Karpas-422 (cell line): ENCODE measurements at regions not wholly inside any gene's neighbourhood (a gene's known extent, or its start where the extent isn't known, plus 50 kb on each side); places are given as distances from the start of the nearest gene placed in this dataset.
"Not testable (repeated sequence)": the region's sequence is repeated elsewhere in the genome, so short reads cannot be mapped to it uniquely, and the experiment has no call there.

Source experiments
- DNase-seq: peaks from one replicate; pipeline ENCODE4 v3.0.0-alpha.2; 2015
- H2AFZ ChIP-seq: fragments of 200-600 bp; sonication (generic); 2 replicates; pipeline ENCODE4 v1.6.1; 2014; ENCODE audit warnings: antibody characterized with exemption, low read length, mixed read lengths
- H3K27ac ChIP-seq: fragments of 200-600 bp; sonication (generic); 2 replicates; pipeline ENCODE4 v1.5.1; 2014; ENCODE audit warnings: mild to moderate bottlenecking, low read length, moderate library complexity
- H3K27me3 ChIP-seq: fragments of 200-600 bp; sonication (generic); 2 replicates; pipeline ENCODE4 v1.6.1; 2014; ENCODE audit warnings: low read length, mixed read lengths
- H3K36me3 ChIP-seq: fragments of 200-600 bp; sonication (generic); 2 replicates; pipeline ENCODE4 v1.6.1; 2014; ENCODE audit warnings: low read length, mixed read lengths; ENCODE audit not compliant: insufficient read depth
- H3K4me1 ChIP-seq: fragments of 200-600 bp; sonication (generic); 2 replicates; pipeline ENCODE4 v1.6.1; 2014; ENCODE audit warnings: mild to moderate bottlenecking, low read length, mixed read lengths
- H3K4me2 ChIP-seq: fragments of 200-600 bp; sonication (generic); 2 replicates; pipeline ENCODE4 v1.6.1; 2014; ENCODE audit warnings: low read length, low read depth, mild to moderate bottlenecking; ENCODE audit not compliant: poor library complexity, severe bottlenecking
- H3K4me3 ChIP-seq: fragments of 200-600 bp; sonication (generic); 2 replicates; pipeline ENCODE4 v1.5.1; 2014; ENCODE audit warnings: mild to moderate bottlenecking, antibody characterized with exemption, low read length, mixed read lengths
- H3K79me2 ChIP-seq: fragments of 200-600 bp; sonication (generic); 2 replicates; pipeline ENCODE4 v1.6.1; 2014; ENCODE audit warnings: mild to moderate bottlenecking, low read length, mixed read lengths
- H3K9ac ChIP-seq: fragments of 200-600 bp; sonication (generic); 2 replicates; pipeline ENCODE4 v1.6.0; 2014; ENCODE audit warnings: low read length
- H3K9me2 ChIP-seq: fragments of 200-600 bp; sonication (generic), shearing (Covaris generic); replicated peaks from 2 replicates; pipeline ENCODE4 v1.6.0; 2014; ENCODE audit warnings: mild to moderate bottlenecking, low read length, moderate library complexity; ENCODE audit not compliant: insufficient read depth
- H3K9me3 ChIP-seq: fragments of 300-700, 200-600 bp; sonication (generic); 2 replicates; pipeline ENCODE4 v1.6.1; 2014; ENCODE audit warnings: low read length, mixed read lengths
- H4K20me1 ChIP-seq: fragments of 200-600 bp; sonication (generic); 2 replicates; pipeline ENCODE4 v1.6.1; 2014; ENCODE audit warnings: mild to moderate bottlenecking, antibody characterized with exemption, low read length, low read depth; ENCODE audit not compliant: insufficient read depth

DNA sequence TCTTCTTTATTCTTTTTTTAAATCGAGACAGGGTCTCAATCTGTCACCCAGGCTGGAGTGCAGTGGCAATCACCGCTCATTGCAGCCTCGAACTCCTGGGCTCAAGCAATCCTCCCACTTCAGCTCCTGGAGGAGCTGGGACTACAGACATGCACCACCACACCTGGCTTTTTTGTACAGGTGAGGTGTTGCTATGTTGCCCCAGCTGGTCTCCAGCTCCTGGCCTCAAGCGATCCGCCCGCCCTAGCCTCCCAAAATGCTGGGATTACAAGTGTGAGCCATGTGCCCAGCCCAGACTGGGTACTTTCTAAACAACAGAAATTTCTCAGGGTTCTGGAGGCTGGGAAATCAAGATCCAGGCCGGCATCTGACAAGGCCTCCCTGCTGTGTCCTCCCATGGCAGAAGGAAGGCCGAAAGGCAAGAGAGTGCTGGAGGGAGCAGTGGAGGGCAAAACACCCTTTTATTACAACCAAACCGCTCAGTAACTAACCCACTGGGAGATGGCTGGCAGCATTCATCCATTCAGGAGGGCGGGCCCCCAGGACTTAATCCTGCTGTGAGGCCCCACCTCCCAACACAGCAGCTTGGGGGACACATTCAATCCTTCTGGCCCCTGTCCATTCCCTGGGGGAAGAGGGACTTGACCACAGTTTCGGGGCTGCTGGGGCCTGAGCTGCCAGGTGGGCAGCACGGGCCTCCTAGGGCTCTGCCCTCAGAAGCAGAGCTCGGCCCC, 76.6 kb downstream of the KCNJ18 start:
- not testable (repeated sequence) for H3K9me2 ChIP-seq, H3K9me3 ChIP-seq, H4K20me1 ChIP-seq, H3K4me3 ChIP-seq, DNase-seq, H3K79me2 ChIP-seq, H3K27ac ChIP-seq, H3K4me2 ChIP-seq, H2AFZ ChIP-seq, H3K36me3 ChIP-seq, H3K9ac ChIP-seq, H3K27me3 ChIP-seq
- H3K4me1 ChIP-seq: peaks cover 26% of the 10 kb centered on the region

GRCh38 chr17:21769781-21770180, 77.5 kb downstream of the KCNJ18 start:
- not testable (repeated sequence) for H3K79me2 ChIP-seq, H3K9me3 ChIP-seq, H3K27me3 ChIP-seq, H3K27ac ChIP-seq, H2AFZ ChIP-seq, H3K4me3 ChIP-seq, DNase-seq, H3K9me2 ChIP-seq, H3K9ac ChIP-seq, H4K20me1 ChIP-seq, H3K36me3 ChIP-seq, H3K4me2 ChIP-seq
- H3K4me1 ChIP-seq: peaks cover 25% of the 10 kb centered on the region

DNA sequence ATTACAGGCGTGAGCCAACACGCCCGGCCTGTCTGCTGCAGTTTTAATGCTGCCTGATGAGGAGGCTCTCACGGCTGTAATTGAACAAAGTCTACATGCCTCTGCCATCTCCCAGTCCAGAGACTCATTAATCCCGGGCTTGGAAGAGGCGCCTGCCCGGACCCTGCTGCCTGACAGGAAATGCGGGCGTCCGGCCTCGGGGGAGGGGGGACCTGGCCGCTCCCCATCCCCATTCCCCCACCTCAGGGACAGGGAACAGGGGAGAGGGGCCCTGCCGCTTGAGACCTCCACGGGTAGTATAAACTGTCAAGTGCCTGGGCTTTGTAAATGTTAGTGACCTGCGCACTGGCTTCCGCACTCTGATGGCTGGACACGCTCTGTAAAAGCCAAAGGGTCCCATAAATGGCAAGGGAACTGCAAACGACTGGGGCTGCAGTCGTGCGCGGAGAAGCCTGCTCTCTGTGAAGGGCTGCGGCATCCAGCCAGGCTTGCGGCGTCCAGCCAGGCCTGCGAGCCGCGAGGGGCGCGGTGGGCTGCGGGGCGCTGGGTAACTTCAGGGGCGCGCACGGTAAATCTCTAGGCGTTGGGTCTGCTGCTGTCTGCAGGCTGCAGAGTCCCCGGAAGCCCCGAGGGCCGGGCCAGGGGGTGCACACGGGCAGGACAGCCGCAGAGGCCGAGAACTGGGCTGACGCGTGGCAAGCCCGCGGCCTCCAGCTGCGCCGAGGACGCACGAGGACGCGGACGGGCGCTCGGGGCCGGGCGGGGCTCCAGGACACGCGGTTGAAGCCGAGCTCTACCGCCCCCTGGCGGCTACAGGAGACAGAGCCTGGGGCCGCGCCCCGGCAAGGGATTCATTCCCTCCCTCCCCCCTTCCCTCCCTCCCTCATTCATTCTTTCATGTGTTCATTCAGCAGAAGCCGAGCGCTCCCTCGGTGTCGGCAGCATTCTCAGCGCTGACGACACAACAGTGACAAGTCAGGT, 78.4 kb downstream of the KCNJ18 start:
- not testable (repeated sequence) for H3K27me3 ChIP-seq, H3K27ac ChIP-seq, H3K4me2 ChIP-seq, H3K36me3 ChIP-seq, DNase-seq, H3K9me2 ChIP-seq, H3K9me3 ChIP-seq, H3K79me2 ChIP-seq, H3K4me3 ChIP-seq, H3K9ac ChIP-seq, H4K20me1 ChIP-seq, H2AFZ ChIP-seq
- peaks cover 25% of the 10 kb centered on the region for H3K4me1 ChIP-seq

- Histone ChIP-seq H2AFZ (no peak overlapping the region), H3K36me3 (no peaks in the 10 kb centered on the region), H3K27ac (no peak overlapping the region), H3K4me1 (peaks cover 20% of the 10 kb centered on the region), H3K9me3 (no peaks in the 10 kb centered on the region), H3K9me2 (no peaks in the 10 kb centered on the region), H3K4me3 (no peak overlapping the region), H3K9ac (no peak overlapping the region), H3K27me3 (no peaks in the 10 kb centered on the region), H4K20me1 (no peaks in the 10 kb centered on the region), H3K4me2 (no peak overlapping the region), H3K79me2 (no peaks in the 10 kb centered on the region)
- no peak for DNase-seq
These were observed 80.0 kb downstream of the KCNJ18 start for GRCh38 chr17:21772321-21772720.

GRCh38 chr17:21772991-21773713, 80.8 kb downstream of the KCNJ18 start:
- H3K79me2 ChIP-seq, H3K27ac ChIP-seq, H3K9me3 ChIP-seq, H3K4me3 ChIP-seq, H3K27me3 ChIP-seq, H2AFZ ChIP-seq, H4K20me1 ChIP-seq, H3K9me2 ChIP-seq, DNase-seq, H3K36me3 ChIP-seq, H3K4me2 ChIP-seq, H3K9ac ChIP-seq: not testable (repeated sequence)
- H3K4me1 ChIP-seq: peaks cover 12% of the 10 kb centered on the region

GRCh38 chr17:21774263-21774662, 81.9 kb downstream of the KCNJ18 start:
- no peak overlapping the region for H3K9ac ChIP-seq
- H3K27me3 ChIP-seq: no peaks in the 10 kb centered on the region
- H4K20me1 ChIP-seq: no peaks in the 10 kb centered on the region
- H3K4me3 ChIP-seq: no peak overlapping the region
- DNase-seq: no peak
- no peaks in the 10 kb centered on the region for H3K79me2 ChIP-seq
- H3K9me2 ChIP-seq: no peaks in the 10 kb centered on the region
- no peak overlapping the region for H2AFZ ChIP-seq
- no peak overlapping the region for H3K27ac ChIP-seq
- no peak overlapping the region for H3K4me2 ChIP-seq
- H3K36me3 ChIP-seq: no peaks in the 10 kb centered on the region
- H3K4me1 ChIP-seq: peaks cover 4% of the 10 kb centered on the region
- no peaks in the 10 kb centered on the region for H3K9me3 ChIP-seq

DNA sequence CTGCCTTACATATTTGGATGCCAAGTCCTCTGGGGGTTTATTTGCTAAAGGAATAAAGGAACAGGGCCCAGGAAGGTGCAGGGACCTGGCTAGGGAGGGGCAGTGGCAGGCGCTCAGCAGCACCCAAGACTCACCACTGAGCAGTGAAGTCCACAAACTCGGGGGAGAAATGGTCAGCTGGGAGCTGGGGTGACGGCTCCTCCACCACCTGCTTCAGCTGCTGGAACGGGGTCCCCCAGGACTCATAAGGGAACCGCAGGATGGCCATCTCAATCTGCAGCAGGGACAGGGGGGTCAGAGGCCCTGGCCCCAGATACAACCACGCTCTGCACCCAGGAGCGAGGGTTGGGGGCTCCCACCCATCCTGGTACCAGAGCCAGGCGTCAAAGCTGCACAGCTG, 83.2 kb downstream of the KCNJ18 start:
- not testable (repeated sequence) for H3K36me3 ChIP-seq, H3K4me1 ChIP-seq, H3K4me2 ChIP-seq

GRCh38 chr17:21776921-21777320, 84.6 kb downstream of the KCNJ18 start:
- not testable (repeated sequence) for H3K9ac ChIP-seq, H3K9me2 ChIP-seq, H3K4me1 ChIP-seq, H3K36me3 ChIP-seq, H3K4me3 ChIP-seq, H3K9me3 ChIP-seq, H3K79me2 ChIP-seq, H2AFZ ChIP-seq, DNase-seq, H3K4me2 ChIP-seq, H4K20me1 ChIP-seq, H3K27me3 ChIP-seq, H3K27ac ChIP-seq

More for the DNA sequence above, 83.2 kb downstream of the KCNJ18 start:
- H4K20me1 ChIP-seq, H3K27me3 ChIP-seq, H3K4me3 ChIP-seq, DNase-seq, H3K27ac ChIP-seq, H3K9ac ChIP-seq, H2AFZ ChIP-seq, H3K79me2 ChIP-seq, H3K9me3 ChIP-seq, H3K9me2 ChIP-seq: not testable (repeated sequence)
